ENCODE measurements at regions not wholly inside any gene's neighbourhood (a gene's known extent, or its start where the extent isn't known, plus 50 kb on each side); places are given as distances from the start of the nearest gene placed in this dataset.

GRCh38 chr11:40030867-40031266 lies 1428.6 kb downstream of the LRRC4C start:
- no peaks in the 10 kb centered on the region for H4K20me1 ChIP-seq (ENCODE audit: insufficient read depth, low read length)
- no peak for DNase-seq (ENCODE audit: low spot score)
- TF ChIP-seq ZNF253 (CRISPR knock-in tag; IDR thresholded peaks at IDR 0.05; ENCODE audit: borderline replicate concordance), result no peak
- TF ChIP-seq ZNF749 (CRISPR knock-in tag; IDR thresholded peaks at IDR 0.05; ENCODE audit: borderline replicate concordance), result no peak
- TF ChIP-seq RNF219 (CRISPR knock-in tag; IDR thresholded peaks at IDR 0.05), result no peak
- intact Hi-C loops (cut with micrococcal nuclease; ENCODE audit: unreplicated experiment) (no loop called here), in situ Hi-C loops (cut with HindIII; ENCODE audit: extremely low pct_ligation_motif_present, low pct_unique_long_range_greater_than_20kb) (no loop called here)
- CTCF ChIA-PET (ENCODE audit: low intra/inter-chr PET ratio, low total read pairs), result no interaction called here
- ATAC-seq, result no peak
- no peak overlapping the region for H3K27ac ChIP-seq (ENCODE audit: extremely low read length, insufficient read depth, low read length)
- no peak overlapping the region for H2AFZ ChIP-seq (ENCODE audit: low read length)
- 0 out of 2 replicates have a peak, but pooled peaks cover 3% of the 10 kb centered on the region for H3K9me3 ChIP-seq (ENCODE audit: low read length)
- H3K4me2 ChIP-seq (ENCODE audit: low read depth, low read length), result no peak overlapping the region
- no peak for FAIRE-seq
- H3K27me3 ChIP-seq (ENCODE audit: control insufficient read depth in 1 of 2, insufficient read depth in 2 of 2, low read length in 2 of 2), result no peaks in the 10 kb centered on the region; a peak in 1 of 5 replicates
- POLR2A ChIA-PET, result no interaction called here
- BruUV-seq (replicated peaks), result no TSS peak
- H3K36me3 ChIP-seq (replicated peaks in 1 of 2; ENCODE audit: control insufficient read depth in 1 of 2, insufficient read depth in 2 of 2, low read length in 2 of 2), result no peaks in the 10 kb centered on the region
- no peaks in the 10 kb centered on the region for H3K79me2 ChIP-seq (ENCODE audit: insufficient read depth, low read length)
- H3K4me3 ChIP-seq (replicated peaks in 1 of 3; ENCODE audit: insufficient read depth in 1 of 3, low read depth in 2 of 3, low read length in 3 of 3), result no peak overlapping the region
- H3K4me1 ChIP-seq (ENCODE audit: insufficient read depth, low read length), result no peaks in the 10 kb centered on the region
- WGBS (ENCODE audit: low lambda C conversion rate), result 8% methylated on average over 2 of the region's 2 CpGs
- no peak overlapping the region for H3K9ac ChIP-seq (ENCODE audit: insufficient read depth, low read depth, low read length)

- in situ Hi-C loops (cut with HindIII; ENCODE audit: extremely low pct_ligation_motif_present, low pct_unique_long_range_greater_than_20kb) (no loop called here), intact Hi-C loops (cut with micrococcal nuclease; ENCODE audit: unreplicated experiment) (no loop called here)
- ChIA-PET POLR2A (no interaction called here), CTCF (ENCODE audit: low intra/inter-chr PET ratio, low total read pairs) (no interaction called here)
- H3K9me3 ChIP-seq (ENCODE audit: low read length), result peaks cover 8% of the 10 kb centered on the region; the same call in 1 of the 2 replicates
- H3K4me1 ChIP-seq (ENCODE audit: insufficient read depth, low read length), result no peaks in the 10 kb centered on the region
- H3K4me2 ChIP-seq (ENCODE audit: low read depth, low read length), result no peak overlapping the region
- H3K9ac ChIP-seq (ENCODE audit: insufficient read depth, low read depth, low read length), result no peak overlapping the region
- no TSS peak for BruUV-seq (replicated peaks)
- H3K36me3 ChIP-seq (replicated peaks in 1 of 2; ENCODE audit: control insufficient read depth in 1 of 2, insufficient read depth in 2 of 2, low read length in 2 of 2), result no peaks in the 10 kb centered on the region
- no peak overlapping the region for H3K27ac ChIP-seq (ENCODE audit: extremely low read length, insufficient read depth, low read length)
- H3K27me3 ChIP-seq (ENCODE audit: control insufficient read depth in 1 of 2, insufficient read depth in 2 of 2, low read length in 2 of 2), result no peaks in the 10 kb centered on the region; a peak in 1 of 5 replicates
- H2AFZ ChIP-seq (ENCODE audit: low read length), result no peak overlapping the region
- H3K4me3 ChIP-seq (replicated peaks in 1 of 3; ENCODE audit: insufficient read depth in 1 of 3, low read depth in 2 of 3, low read length in 3 of 3), result no peak overlapping the region
- H3K79me2 ChIP-seq (ENCODE audit: insufficient read depth, low read length), result no peaks in the 10 kb centered on the region
- no peak for ATAC-seq
- DNase-seq (ENCODE audit: low spot score), result no peak
- FAIRE-seq, result no peak
- H4K20me1 ChIP-seq (ENCODE audit: insufficient read depth, low read length), result no peaks in the 10 kb centered on the region
- 3% methylated on average over 13 of the region's 13 CpGs for WGBS (ENCODE audit: low lambda C conversion rate)
- TF ChIP-seq ZBTB10 (CRISPR knock-in tag; IDR thresholded peaks at IDR 0.05; ENCODE audit: borderline replicate concordance), result no peak
- TF ChIP-seq LBX2 (CRISPR knock-in tag; IDR thresholded peaks at IDR 0.05; ENCODE audit: borderline replicate concordance), result no peak
- TF ChIP-seq RFX3 (CRISPR knock-in tag; IDR thresholded peaks at IDR 0.05), result no peak
- TF ChIP-seq ZNF335 (CRISPR knock-in tag; IDR thresholded peaks at IDR 0.05), result no peak
- TF ChIP-seq ZSCAN12 (CRISPR knock-in tag; IDR thresholded peaks at IDR 0.05), result no peak
- no peak for TF ChIP-seq TRIM22 (IDR thresholded peaks at IDR 0.05)
- no peak for TF ChIP-seq ZFP36 (IDR thresholded peaks at IDR 0.05; ENCODE audit: borderline replicate concordance, low read depth, low read length, partially characterized antibody)
- no peak for TF ChIP-seq CREBL2 (CRISPR knock-in tag; IDR thresholded peaks at IDR 0.05; ENCODE audit: borderline replicate concordance)
Observed at GRCh38 chr11:40029391-40029790, 1430.1 kb downstream of the LRRC4C start.
